HG03095 (cell line): ENCODE measurements at regions not wholly inside any gene's neighbourhood (a gene's known extent, or its start where the extent isn't known, plus 50 kb on each side); places are given as distances from the start of the nearest gene placed in this dataset.

Experiments used
- ATAC-seq: cut with Tn5 transposase; IDR thresholded peaks from one replicate; pipeline ENCODE4 v1.9.1; 2021; ENCODE audit warnings: moderate library complexity; ENCODE audit not compliant: unreplicated experiment

- no peak for ATAC-seq
Observed at GRCh38 chrX:69280933-69281332, 115.7 kb upstream of the PJA1 start.

GRCh38 chrX:69279234-69279633 is 114.0 kb upstream of the PJA1 start:
- ATAC-seq = no peak

GRCh38 chrX:69278031-69278687 is 112.9 kb upstream of the PJA1 start:
- ATAC-seq = no peak

GRCh38 chrX:69277369-69277990 is 112.2 kb upstream of the PJA1 start:
- ATAC-seq = no peak

- no peak for ATAC-seq
Observed at GRCh38 chrX:69268611-69269010, 103.4 kb upstream of the PJA1 start.

- no peak for ATAC-seq
Observed at GRCh38 chrX:69264158-69264581, 98.9 kb upstream of the PJA1 start.

- ATAC-seq = no peak
Observed at GRCh38 chrX:69263251-69263820, 98.1 kb upstream of the PJA1 start.

- no peak for ATAC-seq
Observed at GRCh38 chrX:69262036-69262936, 97.0 kb upstream of the PJA1 start.

GRCh38 chrX:69260169-69260568 is 94.9 kb upstream of the PJA1 start:
- no peak for ATAC-seq

GRCh38 chrX:69258893-69259292 is 93.6 kb upstream of the PJA1 start:
- no peak for ATAC-seq

GRCh38 chrX:69257499-69258127 is 92.4 kb upstream of the PJA1 start:
- no peak for ATAC-seq

GRCh38 chrX:69256291-69256565 is 91.0 kb upstream of the PJA1 start:
- no peak for ATAC-seq

GRCh38 chrX:69255441-69256290 is 90.4 kb upstream of the PJA1 start:
- no peak for ATAC-seq

- no peak for ATAC-seq
Observed at GRCh38 chrX:69253821-69254220, 88.6 kb upstream of the PJA1 start.

GRCh38 chrX:69243276-69243675 is 78.0 kb upstream of the PJA1 start:
- ATAC-seq = no peak

GRCh38 chrX:69238887-69239231 is 73.6 kb upstream of the PJA1 start:
- ATAC-seq = no peak

GRCh38 chrX:69238114-69238886 is 73.0 kb upstream of the PJA1 start:
- no peak for ATAC-seq

GRCh38 chrX:69237236-69237635 is 72.0 kb upstream of the PJA1 start:
- ATAC-seq = no peak

- ATAC-seq = no peak
Observed at GRCh38 chrX:69236641-69237040, 71.4 kb upstream of the PJA1 start.

GRCh38 chrX:69234624-69235023 is 69.4 kb upstream of the PJA1 start:
- no peak for ATAC-seq
